Breast epithelium (tissue), 3 donors: ENCODE measurements at regions not wholly inside any gene's neighbourhood (a gene's known extent, or its start where the extent isn't known, plus 50 kb on each side); places are given as distances from the start of the nearest gene placed in this dataset.

Experiments used
- POLR2AphosphoS5 ChIP-seq, 3 donors: sonication (generic); formaldehyde crosslinking; IDR thresholded peaks; one replicate each; pipeline ENCODE4 v1.6.1; 2017; ENCODE audit warnings: antibody characterized with exemption in 3 of 3
- TF ChIP-seq, protein P1 (sequence below), 3 donors: fragments of 450-650 bp; IDR thresholded peaks; one replicate each; pipeline ENCODE4 v1.5.1; 2016 to 2017; ENCODE audit warnings: antibody characterized with exemption in 3 of 3, mild to moderate bottlenecking in 3 of 3, moderate library complexity in 3 of 3

DNA sequence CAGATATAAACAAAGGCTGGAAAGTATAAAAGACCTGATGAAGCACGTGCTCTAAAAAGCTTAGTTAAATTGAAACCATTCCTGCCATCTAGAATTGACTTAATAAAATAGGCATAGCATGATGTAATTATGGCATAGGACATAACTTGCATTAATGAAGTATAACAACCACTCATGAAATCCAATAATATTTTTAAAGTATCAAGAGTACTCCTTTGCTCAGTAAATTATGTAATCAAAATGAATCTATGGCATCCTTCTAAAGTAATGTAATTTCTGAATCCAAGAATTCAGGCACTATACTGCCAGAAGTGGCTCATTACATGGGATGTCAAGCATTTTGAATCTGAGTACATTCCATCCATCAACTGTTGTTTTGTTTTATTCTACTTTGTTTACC is 548.5 kb upstream of the NRP1 start:
- no peak for TF ChIP-seq POLR2AphosphoS5 (IDR thresholded peaks at IDR 0.05)
- TF ChIP-seq, protein P1, sequence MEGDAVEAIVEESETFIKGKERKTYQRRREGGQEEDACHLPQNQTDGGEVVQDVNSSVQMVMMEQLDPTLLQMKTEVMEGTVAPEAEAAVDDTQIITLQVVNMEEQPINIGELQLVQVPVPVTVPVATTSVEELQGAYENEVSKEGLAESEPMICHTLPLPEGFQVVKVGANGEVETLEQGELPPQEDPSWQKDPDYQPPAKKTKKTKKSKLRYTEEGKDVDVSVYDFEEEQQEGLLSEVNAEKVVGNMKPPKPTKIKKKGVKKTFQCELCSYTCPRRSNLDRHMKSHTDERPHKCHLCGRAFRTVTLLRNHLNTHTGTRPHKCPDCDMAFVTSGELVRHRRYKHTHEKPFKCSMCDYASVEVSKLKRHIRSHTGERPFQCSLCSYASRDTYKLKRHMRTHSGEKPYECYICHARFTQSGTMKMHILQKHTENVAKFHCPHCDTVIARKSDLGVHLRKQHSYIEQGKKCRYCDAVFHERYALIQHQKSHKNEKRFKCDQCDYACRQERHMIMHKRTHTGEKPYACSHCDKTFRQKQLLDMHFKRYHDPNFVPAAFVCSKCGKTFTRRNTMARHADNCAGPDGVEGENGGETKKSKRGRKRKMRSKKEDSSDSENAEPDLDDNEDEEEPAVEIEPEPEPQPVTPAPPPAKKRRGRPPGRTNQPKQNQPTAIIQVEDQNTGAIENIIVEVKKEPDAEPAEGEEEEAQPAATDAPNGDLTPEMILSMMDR (IDR thresholded peaks at IDR 0.05): no peak
